GM15510 (cell line): ENCODE measurements at regions not wholly inside any gene's neighbourhood (a gene's known extent, or its start where the extent isn't known, plus 50 kb on each side); places are given as distances from the start of the nearest gene placed in this dataset.

Source experiments
- POLR2A ChIP-seq: IDR thresholded peaks from 3 replicates; pipeline ENCODE4 v1.6.1; 2011; ENCODE audit warnings: borderline replicate concordance; ENCODE audit not compliant: insufficient read length; ENCODE audit errors: extremely low read depth

DNA sequence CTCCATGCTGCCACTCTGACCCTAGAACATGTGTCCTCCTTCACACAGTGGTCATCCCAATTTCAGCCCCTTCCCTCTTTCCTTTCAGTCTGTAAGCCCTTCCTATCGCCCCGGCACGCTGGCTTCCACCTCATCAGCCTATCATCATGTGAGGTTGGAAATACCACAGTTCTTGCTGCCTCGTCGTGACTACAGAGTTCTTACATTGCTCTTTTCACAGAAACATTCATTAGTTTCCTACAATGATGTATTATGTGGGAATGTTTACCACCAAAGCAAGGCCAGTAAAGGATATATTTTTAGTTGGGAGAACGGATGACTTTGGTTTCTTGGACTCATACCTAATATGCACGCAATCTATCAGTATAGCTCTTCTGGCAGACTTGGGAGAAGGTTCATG is 169.5 kb upstream of the BOD1L1 start:
- TF ChIP-seq POLR2A: no peak

DNA sequence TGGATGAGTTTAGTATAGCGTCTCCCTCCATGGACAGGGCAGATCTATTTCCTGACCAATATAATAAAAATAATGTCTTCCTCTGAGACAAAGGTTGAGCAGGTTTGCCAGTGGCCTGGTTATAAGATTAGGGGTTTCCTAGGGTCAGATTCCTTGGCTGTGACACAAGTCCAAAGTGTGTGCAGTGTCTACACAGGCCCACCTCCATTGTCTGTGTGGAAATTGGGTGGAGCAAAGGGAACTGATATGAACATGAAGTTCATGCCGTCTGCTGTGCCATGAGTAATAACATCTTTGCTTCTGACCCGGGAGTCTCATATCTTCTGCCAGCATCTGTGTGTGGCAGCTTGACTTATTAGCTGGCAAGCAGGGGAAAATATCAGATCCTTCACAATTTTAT is 187.7 kb upstream of the BOD1L1 start:
- TF ChIP-seq POLR2A: no peak

DNA sequence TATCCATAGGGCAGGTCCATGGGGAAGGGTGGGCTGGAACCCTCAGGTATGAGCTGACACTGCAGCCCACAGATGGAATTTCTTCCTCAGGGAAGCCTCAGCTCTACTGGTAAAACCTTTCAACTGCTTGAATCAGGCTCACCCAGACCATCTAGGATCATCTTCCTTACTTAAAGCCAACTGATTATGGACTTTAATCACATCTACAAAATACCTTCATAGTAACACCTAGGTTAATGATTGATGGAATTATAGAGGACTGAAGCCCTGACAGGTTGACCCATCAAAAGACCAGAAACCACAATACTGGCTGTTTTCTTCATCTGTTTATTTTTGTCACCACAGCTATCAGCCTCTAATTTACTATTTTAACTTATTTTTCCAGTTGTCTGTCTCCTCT is 188.9 kb upstream of the BOD1L1 start:
- no peak for TF ChIP-seq POLR2A

DNA sequence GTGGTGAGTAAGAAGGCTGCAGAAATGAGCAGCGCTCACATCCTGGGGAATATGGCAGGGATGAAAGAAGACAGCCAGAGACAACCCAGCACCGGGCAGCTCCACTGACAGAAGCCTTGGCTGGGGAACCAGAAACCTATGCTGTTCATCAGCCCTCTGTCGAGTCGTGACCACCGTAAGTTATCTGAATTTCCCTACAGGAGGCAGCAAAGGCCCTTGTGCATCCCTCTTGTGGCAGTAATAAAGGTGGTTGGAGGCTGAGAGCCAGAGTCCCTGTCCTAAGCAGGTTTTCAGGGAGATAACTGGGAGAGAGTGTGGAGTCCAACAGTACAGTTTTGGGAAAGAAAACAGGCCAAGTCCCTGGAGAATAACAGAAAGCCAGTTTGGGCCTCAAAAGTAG is 194.0 kb upstream of the BOD1L1 start:
- TF ChIP-seq POLR2A: no peak

DNA sequence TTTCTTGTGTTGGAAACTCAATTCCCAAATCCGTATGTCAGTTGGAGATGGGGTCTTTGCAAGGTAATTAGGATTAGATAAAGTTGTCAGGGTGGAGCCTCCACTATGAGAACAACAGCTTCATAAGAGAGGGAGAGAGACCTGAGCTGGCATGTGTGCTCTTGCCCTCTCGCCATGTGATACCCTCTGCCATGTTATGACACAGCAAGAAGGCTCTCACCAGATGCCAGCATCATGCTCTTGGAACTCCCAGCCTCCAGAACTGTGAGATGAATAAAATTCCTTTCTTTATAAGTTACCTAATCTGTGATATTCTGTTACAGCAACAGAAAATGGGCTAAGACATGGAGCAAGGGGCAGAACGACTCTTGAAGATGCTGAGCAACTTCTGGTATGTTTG is 201.9 kb upstream of the BOD1L1 start:
- no peak for TF ChIP-seq POLR2A

DNA sequence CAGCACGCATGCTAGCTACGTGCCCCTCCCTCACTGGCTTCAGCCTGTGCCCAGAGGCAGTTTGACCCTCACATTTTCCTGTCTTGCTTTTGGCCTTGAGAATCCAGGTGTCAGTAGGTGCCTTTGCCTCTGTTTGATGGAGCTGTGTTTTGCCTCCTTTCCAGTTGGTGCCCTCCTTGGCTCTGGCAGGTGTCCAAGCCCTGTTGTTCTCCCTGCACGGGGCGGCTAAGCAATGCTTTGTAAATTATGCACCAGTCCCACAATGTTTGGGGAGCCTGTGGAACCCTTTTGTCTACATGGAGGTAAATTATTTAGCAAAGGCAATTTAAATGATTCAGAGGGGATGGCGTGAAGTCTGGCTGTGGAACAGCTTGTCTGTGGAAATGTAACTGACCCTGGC is 202.9 kb upstream of the BOD1L1 start:
- no peak for TF ChIP-seq POLR2A

DNA sequence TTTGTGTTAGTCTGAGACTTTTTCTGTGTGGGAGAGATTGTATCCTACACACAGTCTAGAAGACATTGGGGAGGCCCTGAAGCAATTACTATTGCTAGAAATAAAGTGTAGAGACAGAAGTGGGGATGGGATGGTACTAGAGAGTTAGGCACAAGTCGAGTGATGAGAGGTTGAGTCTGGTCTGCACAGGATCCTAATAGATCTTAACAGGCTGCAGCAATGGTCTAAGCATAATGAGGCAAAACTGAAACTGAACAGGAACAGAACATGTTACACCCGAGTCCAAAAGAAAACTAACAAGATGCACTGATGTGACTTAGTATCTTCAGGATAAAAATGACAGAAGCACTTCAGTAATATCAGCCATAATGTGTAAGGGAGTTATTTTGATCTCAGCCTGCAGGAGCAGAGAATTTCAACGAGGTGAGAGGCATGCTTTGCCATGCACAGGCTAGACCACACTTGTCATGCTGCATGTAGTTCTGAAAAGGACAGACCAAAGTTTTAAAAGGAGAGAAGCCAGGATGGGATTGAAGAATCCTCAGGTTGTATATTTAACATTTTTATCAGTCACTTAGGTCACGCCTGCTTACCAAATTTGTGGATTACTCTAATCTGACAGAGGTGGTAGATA is 205.8 kb upstream of the BOD1L1 start:
- no peak for TF ChIP-seq POLR2A

DNA sequence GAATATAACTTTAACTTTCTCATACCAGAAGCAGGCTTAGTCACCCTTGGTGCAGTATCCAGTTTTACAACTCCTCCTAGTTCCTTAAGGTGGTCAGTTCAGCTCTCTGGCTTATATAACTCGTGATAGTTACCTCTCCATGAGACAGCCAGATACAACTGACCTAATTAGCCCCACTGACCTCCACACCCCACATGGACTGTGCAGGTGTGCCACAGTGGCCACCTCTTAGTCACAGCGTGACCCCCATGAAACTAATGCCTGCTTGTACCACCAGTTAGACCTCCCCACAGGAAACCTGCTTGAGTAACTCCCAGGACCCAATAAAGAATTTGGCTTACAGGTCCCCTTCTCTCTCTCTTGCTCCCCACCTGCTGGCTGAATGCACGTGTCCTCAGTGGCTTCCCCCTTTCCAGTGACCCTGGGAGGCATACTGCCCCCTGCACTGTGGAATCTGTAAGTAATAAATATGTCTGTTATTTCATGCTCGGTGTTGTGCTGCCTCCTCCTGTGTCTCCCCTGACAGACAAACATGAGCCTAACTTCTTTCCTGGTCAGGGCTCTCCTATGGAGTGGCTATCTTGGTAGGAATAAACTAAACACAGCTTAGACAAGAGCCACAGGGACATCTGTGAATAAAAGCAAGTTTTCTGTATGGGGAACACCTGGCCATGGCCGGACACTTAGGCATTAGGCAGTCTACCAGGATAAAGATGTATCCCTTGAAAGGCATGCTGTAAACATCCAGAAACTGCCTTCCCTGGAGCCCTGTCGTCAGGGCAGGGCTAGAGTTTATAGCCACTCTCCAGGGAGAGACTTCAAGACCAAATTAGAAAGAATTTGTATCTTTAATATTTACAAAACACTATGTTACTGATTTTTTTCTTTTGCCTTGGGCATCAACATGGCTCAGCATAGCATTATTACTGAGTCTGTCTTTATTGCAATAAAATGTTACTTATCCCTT is 209.7 kb upstream of the BOD1L1 start:
- no peak for TF ChIP-seq POLR2A

DNA sequence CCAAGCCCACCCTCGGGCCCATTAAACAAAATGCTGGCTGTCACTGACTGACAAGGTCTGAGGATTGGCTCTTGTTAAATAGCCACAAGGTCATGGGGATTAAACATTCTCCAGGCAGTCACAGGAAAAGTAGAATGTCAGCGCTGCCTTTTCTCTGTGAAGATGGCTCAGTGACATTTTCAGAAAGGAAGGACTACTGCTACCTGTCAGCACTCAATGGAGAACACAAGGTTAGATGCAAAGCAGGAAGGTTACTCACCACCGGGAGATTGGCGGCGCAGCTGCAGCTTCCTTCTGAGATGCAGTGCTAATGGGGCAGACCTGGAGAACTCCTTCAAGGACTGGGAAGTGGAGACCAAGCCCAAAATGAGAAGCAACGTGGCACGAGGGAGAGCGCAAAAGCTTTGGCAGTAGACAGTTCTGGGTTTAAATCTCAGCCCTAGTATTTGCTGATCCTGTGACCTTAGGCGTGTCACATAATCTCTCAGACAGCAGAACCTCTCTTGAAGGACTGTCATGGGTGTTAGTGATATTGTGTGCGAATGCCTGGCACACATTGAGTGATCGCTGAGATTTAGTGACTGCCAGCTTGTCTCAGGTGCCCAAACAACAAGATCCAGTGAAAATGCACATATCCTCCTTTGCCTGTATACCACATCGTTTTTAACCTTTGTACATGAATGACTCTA is 213.1 kb upstream of the BOD1L1 start:
- TF ChIP-seq POLR2A: no peak

DNA sequence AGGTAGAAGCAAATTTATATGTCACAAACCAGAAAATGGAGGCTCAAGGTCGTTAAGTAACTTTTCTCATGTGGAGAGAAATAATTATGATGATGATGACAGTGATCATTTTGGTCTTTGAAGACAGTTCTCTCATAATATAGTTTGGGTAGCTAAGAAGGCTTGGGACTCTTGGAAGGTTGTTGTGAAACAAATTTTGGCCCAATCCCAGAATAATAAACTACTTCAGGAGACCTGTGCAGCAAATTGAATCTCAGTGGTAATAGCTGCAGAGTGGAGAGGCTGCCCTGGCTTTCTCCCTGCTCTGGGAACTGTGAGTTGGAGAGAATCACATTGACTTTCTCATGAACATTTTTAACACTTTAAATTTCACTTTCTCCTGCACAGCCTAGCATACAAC is 217.2 kb upstream of the BOD1L1 start:
- no peak for TF ChIP-seq POLR2A

DNA sequence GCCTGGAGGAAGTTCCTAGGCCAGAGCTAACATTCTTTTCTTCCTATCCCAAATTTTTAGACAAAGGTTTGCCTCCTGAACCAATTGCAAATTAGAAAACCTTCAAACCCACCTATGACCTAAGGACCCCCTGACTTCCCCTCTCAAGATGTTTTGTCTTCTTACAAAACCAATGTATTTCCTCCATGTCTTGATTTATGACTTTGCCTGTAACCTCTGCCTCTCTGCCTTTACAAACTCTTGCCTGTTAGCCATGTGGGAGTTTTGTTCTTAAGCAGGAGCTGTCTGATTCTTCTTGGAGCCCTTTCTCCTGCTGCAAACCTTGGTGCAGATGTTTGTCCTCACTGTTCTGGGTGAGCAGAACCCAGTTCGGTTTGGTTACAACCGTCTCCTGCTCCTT is 222.3 kb upstream of the BOD1L1 start:
- TF ChIP-seq POLR2A: no peak

DNA sequence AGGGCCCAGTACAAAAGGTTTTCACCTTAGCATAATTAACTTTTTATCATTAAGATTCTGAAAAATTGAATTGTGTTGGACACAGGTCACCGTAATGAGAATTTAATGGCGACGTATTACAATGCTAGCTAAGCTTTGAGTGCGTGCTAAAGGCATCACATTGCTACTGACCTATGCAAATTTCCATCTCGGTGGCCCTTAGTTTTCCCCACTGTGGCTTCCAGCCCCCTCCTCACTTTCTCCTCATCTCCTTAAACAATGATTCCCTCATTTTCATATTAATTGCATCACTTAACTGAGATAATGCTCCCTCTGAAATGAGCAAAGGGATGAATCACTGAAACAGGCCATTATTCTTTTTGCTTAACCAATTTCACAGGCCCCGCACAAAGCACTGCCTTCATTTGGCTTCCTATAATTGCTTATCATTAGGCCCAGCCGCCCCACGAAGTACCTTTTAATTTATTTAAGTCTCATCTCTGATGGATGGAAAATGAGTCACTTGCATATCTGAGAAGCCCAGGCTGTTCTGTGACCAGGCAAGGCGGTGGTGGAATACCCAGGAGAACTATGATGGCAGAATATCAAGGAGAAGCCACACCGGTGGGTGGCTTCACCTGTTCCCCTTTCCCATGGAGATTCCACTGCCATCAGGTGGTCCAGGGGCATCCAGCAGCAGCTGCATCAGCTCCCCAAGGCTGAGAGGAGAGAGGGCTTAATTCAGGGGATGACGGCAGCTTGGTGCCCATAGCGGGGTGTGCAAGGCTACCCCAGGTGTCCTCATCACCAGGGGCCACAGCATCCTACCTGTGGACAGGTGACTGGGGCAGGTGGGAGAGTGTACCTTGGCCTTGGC is 223.8 kb upstream of the BOD1L1 start:
- TF ChIP-seq POLR2A: no peak

DNA sequence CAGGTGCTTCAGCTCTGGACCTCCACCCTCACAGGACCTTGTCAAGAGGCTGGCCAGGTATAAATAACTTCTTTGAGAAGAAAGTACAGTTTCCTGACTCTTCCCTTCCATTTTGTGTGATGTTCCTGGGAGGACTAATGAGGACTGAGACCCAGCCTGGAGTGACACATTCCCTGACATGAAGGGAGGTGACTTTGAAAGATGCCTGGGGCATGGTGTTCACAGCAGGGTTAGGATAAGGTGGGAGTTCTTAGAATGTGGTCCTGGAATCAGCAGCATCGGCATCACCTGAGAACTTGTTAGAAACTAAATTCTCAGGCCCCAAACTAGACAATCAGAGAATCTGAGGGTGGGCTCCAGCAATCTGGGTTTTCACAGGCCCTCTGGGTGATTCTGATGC is 224.9 kb upstream of the BOD1L1 start:
- no peak for TF ChIP-seq POLR2A

DNA sequence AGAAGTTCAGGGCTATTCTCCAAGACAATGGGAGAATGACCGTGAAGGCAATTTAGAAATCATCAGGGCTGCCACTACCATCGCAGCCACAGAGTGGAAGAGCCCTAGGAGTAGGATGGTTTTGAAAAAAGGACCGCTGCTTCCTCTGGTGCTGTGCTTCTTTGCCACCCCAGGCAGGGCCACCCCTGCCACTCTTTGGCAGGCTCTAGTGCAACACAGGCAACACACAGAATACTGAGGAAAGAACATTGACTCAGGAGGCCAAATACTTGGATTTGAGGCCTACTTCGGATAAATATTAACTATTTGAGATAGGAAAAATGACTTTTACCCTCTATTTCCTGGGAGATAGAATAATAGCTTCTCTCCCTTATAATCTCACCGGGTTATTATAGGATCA is 228.9 kb upstream of the BOD1L1 start:
- TF ChIP-seq POLR2A: no peak
